ENCODE measurements at regions not wholly inside any gene's neighbourhood (a gene's known extent, or its start where the extent isn't known, plus 50 kb on each side); places are given as distances from the start of the nearest gene placed in this dataset.

GRCh38 chr2:65710356-65710755, 278.0 kb upstream of the SPRED2 start:
- no peak overlapping the region for H3K27ac ChIP-seq (ENCODE audit: low read length)
- no peaks in the 10 kb centered on the region for H3K27me3 ChIP-seq (ENCODE audit: control insufficient read depth in 1 of 2, insufficient read depth in 2 of 2, low read length in 2 of 2)
- no peak overlapping the region for H3K4me3 ChIP-seq (ENCODE audit: low read length in 2 of 2)
- no peaks in the 10 kb centered on the region for H3K36me3 ChIP-seq (ENCODE audit: control insufficient read depth in 2 of 2, insufficient read depth in 2 of 2, low read length in 2 of 2)
- H3K9ac ChIP-seq (ENCODE audit: low read length in 2 of 2): no peak overlapping the region
- H3K4me1 ChIP-seq (ENCODE audit: control insufficient read depth, insufficient read depth, low read length): peaks cover 4% of the 10 kb centered on the region
- H3K9me3 ChIP-seq (ENCODE audit: control insufficient read depth in 2 of 2, low read length in 2 of 2): no peaks in the 10 kb centered on the region

- no peaks in the 10 kb centered on the region for H3K36me3 ChIP-seq (ENCODE audit: control insufficient read depth in 2 of 2, insufficient read depth in 2 of 2, low read length in 2 of 2)
- no peak overlapping the region for H3K4me3 ChIP-seq (ENCODE audit: low read length in 2 of 2)
- peaks cover 4% of the 10 kb centered on the region for H3K4me1 ChIP-seq (ENCODE audit: control insufficient read depth, insufficient read depth, low read length)
- no peaks in the 10 kb centered on the region for H3K9me3 ChIP-seq (ENCODE audit: control insufficient read depth in 2 of 2, low read length in 2 of 2)
- H3K9ac ChIP-seq (ENCODE audit: low read length in 2 of 2): no peak overlapping the region
- no peak overlapping the region for H3K27ac ChIP-seq (ENCODE audit: low read length)
- no peaks in the 10 kb centered on the region for H3K27me3 ChIP-seq (ENCODE audit: control insufficient read depth in 1 of 2, insufficient read depth in 2 of 2, low read length in 2 of 2)
Observed at GRCh38 chr2:65708086-65708485, 275.7 kb upstream of the SPRED2 start.

GRCh38 chr2:65706411-65706810, 274.0 kb upstream of the SPRED2 start:
- Histone ChIP-seq H3K27me3 (ENCODE audit: control insufficient read depth in 1 of 2, insufficient read depth in 2 of 2, low read length in 2 of 2) (no peaks in the 10 kb centered on the region), H3K27ac (ENCODE audit: low read length) (no peak overlapping the region), H3K36me3 (ENCODE audit: control insufficient read depth in 2 of 2, insufficient read depth in 2 of 2, low read length in 2 of 2) (no peaks in the 10 kb centered on the region), H3K4me3 (ENCODE audit: low read length in 2 of 2) (no peak overlapping the region), H3K4me1 (ENCODE audit: control insufficient read depth, insufficient read depth, low read length) (peaks cover 4% of the 10 kb centered on the region), H3K9ac (ENCODE audit: low read length in 2 of 2) (no peak overlapping the region), H3K9me3 (ENCODE audit: control insufficient read depth in 2 of 2, low read length in 2 of 2) (no peaks in the 10 kb centered on the region)

- H3K27ac ChIP-seq (ENCODE audit: low read length): no peak overlapping the region
- H3K4me1 ChIP-seq (ENCODE audit: control insufficient read depth, insufficient read depth, low read length): no peaks in the 10 kb centered on the region
- peaks cover 0 to 2% of the 10 kb centered on the region in 2 donors for H3K27me3 ChIP-seq (ENCODE audit: control insufficient read depth in 1 of 2, insufficient read depth in 2 of 2, low read length in 2 of 2)
- no peaks in the 10 kb centered on the region for H3K9me3 ChIP-seq (ENCODE audit: control insufficient read depth in 2 of 2, low read length in 2 of 2)
- H3K36me3 ChIP-seq (ENCODE audit: control insufficient read depth in 2 of 2, insufficient read depth in 2 of 2, low read length in 2 of 2): no peaks in the 10 kb centered on the region
- H3K9ac ChIP-seq (ENCODE audit: low read length in 2 of 2): no peak overlapping the region
- H3K4me3 ChIP-seq (ENCODE audit: low read length in 2 of 2): no peak overlapping the region
Observed at GRCh38 chr2:65701191-65701590, 268.8 kb upstream of the SPRED2 start.

- H3K9ac ChIP-seq (ENCODE audit: low read length in 2 of 2): no peak overlapping the region
- no peak overlapping the region for H3K4me3 ChIP-seq (ENCODE audit: low read length in 2 of 2)
- no peaks in the 10 kb centered on the region for H3K4me1 ChIP-seq (ENCODE audit: control insufficient read depth, insufficient read depth, low read length)
- H3K9me3 ChIP-seq (ENCODE audit: control insufficient read depth in 2 of 2, low read length in 2 of 2): no peaks in the 10 kb centered on the region
- H3K27ac ChIP-seq (ENCODE audit: low read length): no peak overlapping the region
- no peaks in the 10 kb centered on the region for H3K36me3 ChIP-seq (ENCODE audit: control insufficient read depth in 2 of 2, insufficient read depth in 2 of 2, low read length in 2 of 2)
- H3K27me3 ChIP-seq (ENCODE audit: control insufficient read depth in 1 of 2, insufficient read depth in 2 of 2, low read length in 2 of 2): peaks cover 0 to 2% of the 10 kb centered on the region in 2 donors
Observed at GRCh38 chr2:65700720-65701119, 268.3 kb upstream of the SPRED2 start.

GRCh38 chr2:65700004-65700651, 267.7 kb upstream of the SPRED2 start:
- Histone ChIP-seq H3K27me3 (ENCODE audit: control insufficient read depth in 1 of 2, insufficient read depth in 2 of 2, low read length in 2 of 2) (peaks cover 0 to 2% of the 10 kb centered on the region in 2 donors), H3K4me1 (ENCODE audit: control insufficient read depth, insufficient read depth, low read length) (no peaks in the 10 kb centered on the region), H3K27ac (ENCODE audit: low read length) (no peak overlapping the region), H3K36me3 (ENCODE audit: control insufficient read depth in 2 of 2, insufficient read depth in 2 of 2, low read length in 2 of 2) (no peaks in the 10 kb centered on the region), H3K4me3 (ENCODE audit: low read length in 2 of 2) (no peak overlapping the region), H3K9me3 (ENCODE audit: control insufficient read depth in 2 of 2, low read length in 2 of 2) (no peaks in the 10 kb centered on the region), H3K9ac (ENCODE audit: low read length in 2 of 2) (no peak overlapping the region)

GRCh38 chr2:65691816-65692215, 259.4 kb upstream of the SPRED2 start:
- no peaks in the 10 kb centered on the region for H3K27me3 ChIP-seq (ENCODE audit: control insufficient read depth in 1 of 2, insufficient read depth in 2 of 2, low read length in 2 of 2)
- no peaks in the 10 kb centered on the region for H3K9me3 ChIP-seq (ENCODE audit: control insufficient read depth in 2 of 2, low read length in 2 of 2)
- no peak overlapping the region for H3K27ac ChIP-seq (ENCODE audit: low read length)
- H3K9ac ChIP-seq (ENCODE audit: low read length in 2 of 2): no peak overlapping the region
- H3K36me3 ChIP-seq (ENCODE audit: control insufficient read depth in 2 of 2, insufficient read depth in 2 of 2, low read length in 2 of 2): no peaks in the 10 kb centered on the region
- no peak overlapping the region for H3K4me3 ChIP-seq (ENCODE audit: low read length in 2 of 2)
- H3K4me1 ChIP-seq (ENCODE audit: control insufficient read depth, insufficient read depth, low read length): no peaks in the 10 kb centered on the region

- no peak overlapping the region for H3K9ac ChIP-seq (ENCODE audit: low read length in 2 of 2)
- H3K4me3 ChIP-seq (ENCODE audit: low read length in 2 of 2): no peak overlapping the region
- no peaks in the 10 kb centered on the region for H3K27me3 ChIP-seq (ENCODE audit: control insufficient read depth in 1 of 2, insufficient read depth in 2 of 2, low read length in 2 of 2)
- H3K4me1 ChIP-seq (ENCODE audit: control insufficient read depth, insufficient read depth, low read length): no peaks in the 10 kb centered on the region
- no peaks in the 10 kb centered on the region for H3K9me3 ChIP-seq (ENCODE audit: control insufficient read depth in 2 of 2, low read length in 2 of 2)
- no peak overlapping the region for H3K27ac ChIP-seq (ENCODE audit: low read length)
- no peaks in the 10 kb centered on the region for H3K36me3 ChIP-seq (ENCODE audit: control insufficient read depth in 2 of 2, insufficient read depth in 2 of 2, low read length in 2 of 2)
Observed at GRCh38 chr2:65688141-65688886, 255.9 kb upstream of the SPRED2 start.

- Histone ChIP-seq H3K9ac (ENCODE audit: low read length in 2 of 2) (no peak overlapping the region), H3K27me3 (ENCODE audit: control insufficient read depth in 1 of 2, insufficient read depth in 2 of 2, low read length in 2 of 2) (no peaks in the 10 kb centered on the region)
Observed at GRCh38 chr2:65687614-65688013, 255.2 kb upstream of the SPRED2 start.

GRCh38 chr2:65686928-65687521, 254.6 kb upstream of the SPRED2 start:
- Histone ChIP-seq H3K4me3 (ENCODE audit: low read length in 2 of 2) (no peak overlapping the region), H3K27me3 (ENCODE audit: control insufficient read depth in 1 of 2, insufficient read depth in 2 of 2, low read length in 2 of 2) (no peaks in the 10 kb centered on the region), H3K9me3 (ENCODE audit: control insufficient read depth in 2 of 2, low read length in 2 of 2) (no peaks in the 10 kb centered on the region), H3K9ac (ENCODE audit: low read length in 2 of 2) (no peak overlapping the region), H3K27ac (ENCODE audit: low read length) (no peak overlapping the region), H3K4me1 (ENCODE audit: control insufficient read depth, insufficient read depth, low read length) (no peaks in the 10 kb centered on the region), H3K36me3 (ENCODE audit: control insufficient read depth in 2 of 2, insufficient read depth in 2 of 2, low read length in 2 of 2) (no peaks in the 10 kb centered on the region)

More at GRCh38 chr2:65687614-65688013, 255.2 kb upstream of the SPRED2 start:
- no peaks in the 10 kb centered on the region for H3K4me1 ChIP-seq (ENCODE audit: control insufficient read depth, insufficient read depth, low read length)
- no peak overlapping the region for H3K27ac ChIP-seq (ENCODE audit: low read length)
- H3K36me3 ChIP-seq (ENCODE audit: control insufficient read depth in 2 of 2, insufficient read depth in 2 of 2, low read length in 2 of 2): no peaks in the 10 kb centered on the region
- H3K9me3 ChIP-seq (ENCODE audit: control insufficient read depth in 2 of 2, low read length in 2 of 2): no peaks in the 10 kb centered on the region
- H3K4me3 ChIP-seq (ENCODE audit: low read length in 2 of 2): no peak overlapping the region

- Histone ChIP-seq H3K4me3 (ENCODE audit: low read length in 2 of 2) (no peak overlapping the region), H3K9me3 (ENCODE audit: control insufficient read depth in 2 of 2, low read length in 2 of 2) (no peaks in the 10 kb centered on the region), H3K36me3 (ENCODE audit: control insufficient read depth in 2 of 2, insufficient read depth in 2 of 2, low read length in 2 of 2) (no peaks in the 10 kb centered on the region), H3K9ac (ENCODE audit: low read length in 2 of 2) (no peak overlapping the region), H3K27ac (ENCODE audit: low read length) (no peak overlapping the region), H3K27me3 (ENCODE audit: control insufficient read depth in 1 of 2, insufficient read depth in 2 of 2, low read length in 2 of 2) (no peaks in the 10 kb centered on the region), H3K4me1 (ENCODE audit: control insufficient read depth, insufficient read depth, low read length) (no peaks in the 10 kb centered on the region)
Observed at GRCh38 chr2:65681503-65681902, 249.1 kb upstream of the SPRED2 start.
